Skeletal muscle cell (primary cell): ENCODE measurements at regions not wholly inside any gene's neighbourhood (a gene's known extent, or its start where the extent isn't known, plus 50 kb on each side); places are given as distances from the start of the nearest gene placed in this dataset.

Source experiments
- DNase-seq: peaks from one replicate; pipeline ENCODE4 v3.0.0-alpha.2; 2010; ENCODE audit warnings: low read depth
- H3K4me3 ChIP-seq: 2 replicates; pipeline ENCODE4 v1.5.1; 2011; ENCODE audit warnings: low read depth, mild to moderate bottlenecking, control low read depth, low read length, moderate library complexity

- DNase-seq, result no peak
- H3K4me3 ChIP-seq, result no peak overlapping the region
Measured at GRCh38 chr20:48395816-48396546, 431.8 kb downstream of the PREX1 start.

- no peak for DNase-seq
- no peak overlapping the region for H3K4me3 ChIP-seq
Measured at GRCh38 chr20:48394415-48395081, 433.3 kb downstream of the PREX1 start.

GRCh38 chr20:48393737-48394314 is 434.0 kb downstream of the PREX1 start:
- no peak overlapping the region for H3K4me3 ChIP-seq
- DNase-seq, result no peak

GRCh38 chr20:48393311-48393685 is 434.5 kb downstream of the PREX1 start:
- no peak overlapping the region for H3K4me3 ChIP-seq

GRCh38 chr20:48392407-48393310 is 435.1 kb downstream of the PREX1 start:
- no peak for DNase-seq
- H3K4me3 ChIP-seq, result no peak overlapping the region

More at GRCh38 chr20:48393311-48393685, 434.5 kb downstream of the PREX1 start:
- DNase-seq, result no peak

- H3K4me3 ChIP-seq, result no peak overlapping the region
Measured at GRCh38 chr20:48390981-48391380, 436.8 kb downstream of the PREX1 start.

GRCh38 chr20:48387675-48388074 is 440.1 kb downstream of the PREX1 start:
- no peak overlapping the region for H3K4me3 ChIP-seq
- DNase-seq, result no peak

More at GRCh38 chr20:48390981-48391380, 436.8 kb downstream of the PREX1 start:
- no peak for DNase-seq

GRCh38 chr20:48385527-48385926 is 442.3 kb downstream of the PREX1 start:
- DNase-seq, result no peak
- H3K4me3 ChIP-seq, result no peak overlapping the region

GRCh38 chr20:48385114-48385513 is 442.7 kb downstream of the PREX1 start:
- no peak for DNase-seq
- H3K4me3 ChIP-seq, result no peak overlapping the region

- DNase-seq, result no peak
- H3K4me3 ChIP-seq, result no peak overlapping the region
Measured at GRCh38 chr20:48384147-48384818, 443.5 kb downstream of the PREX1 start.

- no peak for DNase-seq
- H3K4me3 ChIP-seq, result no peak overlapping the region
Measured at GRCh38 chr20:48383252-48383651, 444.5 kb downstream of the PREX1 start.

GRCh38 chr20:48382304-48382703 is 445.5 kb downstream of the PREX1 start:
- no peak overlapping the region for H3K4me3 ChIP-seq
- no peak for DNase-seq

- H3K4me3 ChIP-seq, result no peak overlapping the region
- no peak for DNase-seq
Measured at GRCh38 chr20:48381353-48382120, 446.3 kb downstream of the PREX1 start.

- DNase-seq, result no peak
- H3K4me3 ChIP-seq, result no peak overlapping the region
Measured at GRCh38 chr20:48380661-48381060, 447.1 kb downstream of the PREX1 start.

- no peak overlapping the region for H3K4me3 ChIP-seq
- DNase-seq, result no peak
Measured at GRCh38 chr20:48378976-48379675, 448.7 kb downstream of the PREX1 start.

- no peak for DNase-seq
- no peak overlapping the region for H3K4me3 ChIP-seq
Measured at GRCh38 chr20:48377940-48378339, 449.9 kb downstream of the PREX1 start.

GRCh38 chr20:48375804-48376203 is 452.0 kb downstream of the PREX1 start:
- DNase-seq, result no peak
- no peak overlapping the region for H3K4me3 ChIP-seq

- no peak overlapping the region for H3K4me3 ChIP-seq
- no peak for DNase-seq
Measured at GRCh38 chr20:48374991-48375595, 452.7 kb downstream of the PREX1 start.
